ENCODE measurements at regions not wholly inside any gene's neighbourhood (a gene's known extent, or its start where the extent isn't known, plus 50 kb on each side); places are given as distances from the start of the nearest gene placed in this dataset.

DNA sequence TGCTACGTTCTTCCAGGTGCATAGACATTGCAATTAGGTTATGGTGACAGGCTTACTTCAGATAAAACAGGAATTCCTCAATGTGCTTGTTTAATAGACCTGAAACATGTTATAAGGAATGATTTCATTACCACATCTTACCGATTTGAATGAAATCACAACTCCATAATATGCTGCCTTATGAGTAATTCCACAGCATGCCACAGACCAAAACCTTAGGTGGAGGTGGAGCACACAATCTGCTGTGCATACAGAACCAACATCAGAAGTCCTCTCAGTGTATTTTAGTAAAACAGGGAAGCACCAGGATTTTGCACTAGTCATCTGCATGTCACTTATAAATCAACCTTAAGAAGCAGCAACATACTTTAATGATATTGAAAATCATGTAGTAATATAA lies 148.9 kb upstream of the TSHZ2 start:
- TF ChIP-seq, protein P1, sequence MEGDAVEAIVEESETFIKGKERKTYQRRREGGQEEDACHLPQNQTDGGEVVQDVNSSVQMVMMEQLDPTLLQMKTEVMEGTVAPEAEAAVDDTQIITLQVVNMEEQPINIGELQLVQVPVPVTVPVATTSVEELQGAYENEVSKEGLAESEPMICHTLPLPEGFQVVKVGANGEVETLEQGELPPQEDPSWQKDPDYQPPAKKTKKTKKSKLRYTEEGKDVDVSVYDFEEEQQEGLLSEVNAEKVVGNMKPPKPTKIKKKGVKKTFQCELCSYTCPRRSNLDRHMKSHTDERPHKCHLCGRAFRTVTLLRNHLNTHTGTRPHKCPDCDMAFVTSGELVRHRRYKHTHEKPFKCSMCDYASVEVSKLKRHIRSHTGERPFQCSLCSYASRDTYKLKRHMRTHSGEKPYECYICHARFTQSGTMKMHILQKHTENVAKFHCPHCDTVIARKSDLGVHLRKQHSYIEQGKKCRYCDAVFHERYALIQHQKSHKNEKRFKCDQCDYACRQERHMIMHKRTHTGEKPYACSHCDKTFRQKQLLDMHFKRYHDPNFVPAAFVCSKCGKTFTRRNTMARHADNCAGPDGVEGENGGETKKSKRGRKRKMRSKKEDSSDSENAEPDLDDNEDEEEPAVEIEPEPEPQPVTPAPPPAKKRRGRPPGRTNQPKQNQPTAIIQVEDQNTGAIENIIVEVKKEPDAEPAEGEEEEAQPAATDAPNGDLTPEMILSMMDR (IDR thresholded peaks at IDR 0.05; ENCODE audit: borderline replicate concordance, extremely low read depth, low read length, poor library complexity, severe bottlenecking), result no peak
- no peak for TF ChIP-seq EZH2 (IDR thresholded peaks at IDR 0.05; ENCODE audit: borderline replicate concordance, low read depth, low read length, severe bottlenecking)
